Amniotic epithelial cell (primary cell): ENCODE measurements at regions not wholly inside any gene's neighbourhood (a gene's known extent, or its start where the extent isn't known, plus 50 kb on each side); places are given as distances from the start of the nearest gene placed in this dataset.
"Not testable (repeated sequence)": the region's sequence is repeated elsewhere in the genome, so short reads cannot be mapped to it uniquely, and the experiment has no call there.

Experiments
- DNase-seq: peaks from one replicate; pipeline ENCODE4 v3.0.0-alpha.2; 2010; ENCODE audit warnings: low read depth

DNA sequence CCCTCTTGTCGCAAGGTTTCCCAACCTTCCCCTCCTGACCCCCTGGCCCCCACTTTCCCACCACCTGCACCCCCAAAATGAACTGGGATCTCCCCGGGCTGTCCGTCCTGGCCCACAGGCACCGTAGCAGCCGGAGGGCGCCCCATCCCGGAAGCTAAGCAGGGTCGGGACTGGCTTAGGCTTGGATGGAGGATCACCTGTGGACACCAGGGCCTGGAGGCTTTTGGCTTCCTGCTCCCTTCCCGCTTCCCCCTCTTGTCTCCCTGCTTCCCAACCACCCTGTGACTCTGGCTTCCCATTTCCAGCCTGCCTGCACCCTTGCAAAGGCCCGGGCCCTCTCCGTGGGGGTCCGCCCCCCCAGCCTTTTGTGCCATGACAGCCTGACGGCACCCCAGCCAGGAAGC lies 2291.3 kb downstream of the TP53TG3F start:
- DNase-seq, result no peak

- no peak for DNase-seq
These were observed 2292.0 kb downstream of the TP53TG3F start for GRCh38 chr16:35751191-35751941.

- no peak for DNase-seq
These were observed 2292.8 kb downstream of the TP53TG3F start for GRCh38 chr16:35752012-35752772.

- DNase-seq, result no peak
These were observed 2293.6 kb downstream of the TP53TG3F start for GRCh38 chr16:35752773-35753558.

GRCh38 chr16:35753559-35754390 lies 2294.4 kb downstream of the TP53TG3F start:
- DNase-seq, result no peak

DNA sequence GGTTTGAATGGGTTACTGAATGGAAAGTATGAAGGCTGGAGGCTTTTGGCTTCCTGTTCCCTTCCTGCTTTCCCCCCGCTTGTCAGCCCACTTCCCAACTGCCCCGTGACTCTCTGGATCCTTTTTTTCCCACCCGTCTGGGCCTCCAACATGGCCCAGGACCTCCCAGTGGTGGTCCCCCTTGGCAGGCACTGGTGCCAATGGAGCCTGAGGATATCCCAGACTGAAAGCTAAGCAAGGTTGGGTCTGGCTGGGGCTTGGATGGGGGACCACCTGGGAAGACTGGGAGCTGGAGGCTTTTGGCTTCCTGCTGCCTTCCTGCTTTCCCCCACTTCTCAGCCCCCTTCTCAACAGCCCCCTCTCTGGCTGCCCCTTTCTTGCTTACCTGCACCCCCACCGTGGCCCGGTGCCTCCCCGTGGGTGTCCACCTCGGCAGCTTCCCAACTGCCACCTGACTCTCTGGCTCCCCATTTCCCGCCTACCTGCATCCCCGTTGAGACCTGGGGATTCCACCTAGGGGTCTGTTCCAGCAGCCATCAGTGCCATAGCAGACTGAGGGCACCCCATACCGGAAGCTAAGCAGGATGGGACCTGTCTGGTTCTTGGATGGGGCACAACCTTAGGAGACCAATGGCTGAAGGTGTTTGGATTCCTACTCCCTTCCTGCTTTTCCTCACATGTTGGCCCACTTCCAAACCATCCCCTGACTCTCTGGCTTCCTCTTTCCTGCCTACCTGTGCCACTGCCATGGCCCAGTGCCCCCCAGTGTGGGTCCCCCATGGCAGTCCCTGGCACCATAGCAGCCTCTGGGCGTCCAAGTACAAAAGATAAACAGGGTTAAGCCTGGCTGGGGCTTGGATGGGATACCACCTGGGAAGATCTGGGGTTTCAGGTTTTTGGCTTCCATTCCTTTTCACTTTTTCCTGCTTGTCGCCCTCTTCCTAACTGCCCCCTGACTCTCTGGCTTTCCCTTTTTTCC lies 2295.3 kb downstream of the TP53TG3F start:
- no peak for DNase-seq

DNA sequence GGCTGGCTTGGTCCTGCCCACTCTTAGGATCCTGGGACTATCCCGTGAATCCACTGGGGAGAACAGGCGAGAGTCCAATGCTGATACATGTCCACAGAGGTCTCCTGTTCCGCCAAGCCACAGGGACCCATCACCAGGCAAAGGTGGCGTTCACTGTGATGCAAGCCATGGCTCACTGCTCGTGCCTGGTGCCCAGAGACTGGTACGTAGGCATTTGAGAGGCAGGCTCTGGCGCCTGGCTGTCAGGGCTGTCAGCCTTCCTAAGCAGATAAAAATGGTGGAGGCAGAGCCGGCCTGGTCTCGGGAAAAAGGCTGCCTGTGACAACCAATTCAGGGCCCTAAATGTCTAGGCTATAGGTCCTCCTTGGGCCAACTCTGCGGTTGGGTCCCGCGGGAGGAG lies 2329.0 kb downstream of the TP53TG3F start:
- DNase-seq, result no peak

- no peak for DNase-seq
These were observed 2333.3 kb downstream of the TP53TG3F start for GRCh38 chr16:35792516-35793285.

DNA sequence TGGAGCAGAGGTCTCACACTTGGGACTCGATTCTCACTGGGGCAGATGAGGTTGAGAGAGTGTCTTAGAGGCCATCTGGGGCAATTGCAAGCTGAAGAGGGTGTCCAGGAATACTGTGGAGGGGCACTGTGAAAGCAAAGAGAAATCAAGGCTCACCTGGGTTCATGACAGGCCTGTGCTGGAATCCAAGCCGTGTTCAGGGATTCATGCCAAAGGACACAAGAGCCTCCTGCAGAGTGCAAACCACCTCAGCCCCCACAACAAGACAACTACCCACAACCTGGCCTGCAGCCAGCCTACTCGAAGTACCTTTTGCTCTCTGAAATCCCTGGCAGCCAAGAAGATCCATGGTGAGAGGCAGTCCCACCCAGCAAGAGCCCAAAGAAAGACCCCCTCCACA lies 2334.2 kb downstream of the TP53TG3F start:
- DNase-seq, result no peak

DNA sequence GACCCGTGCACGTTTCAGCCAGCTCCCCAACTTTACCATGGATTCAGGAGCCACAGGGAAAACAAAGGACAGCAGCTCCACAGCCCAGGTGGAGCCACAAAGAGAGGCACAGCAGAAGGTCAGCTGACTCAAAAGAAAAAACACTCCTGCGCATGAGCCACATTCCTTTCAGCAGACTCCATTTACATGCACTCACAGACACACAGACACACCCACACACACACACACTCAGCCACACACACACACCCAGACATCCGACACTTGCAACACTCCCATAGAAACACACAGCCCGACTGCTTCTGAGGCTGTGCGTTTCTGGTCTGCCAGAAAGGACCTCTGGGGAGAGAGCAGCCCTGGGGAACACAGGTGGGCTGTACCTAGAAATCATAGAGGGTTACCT lies 2335.5 kb downstream of the TP53TG3F start:
- DNase-seq, result no peak

DNA sequence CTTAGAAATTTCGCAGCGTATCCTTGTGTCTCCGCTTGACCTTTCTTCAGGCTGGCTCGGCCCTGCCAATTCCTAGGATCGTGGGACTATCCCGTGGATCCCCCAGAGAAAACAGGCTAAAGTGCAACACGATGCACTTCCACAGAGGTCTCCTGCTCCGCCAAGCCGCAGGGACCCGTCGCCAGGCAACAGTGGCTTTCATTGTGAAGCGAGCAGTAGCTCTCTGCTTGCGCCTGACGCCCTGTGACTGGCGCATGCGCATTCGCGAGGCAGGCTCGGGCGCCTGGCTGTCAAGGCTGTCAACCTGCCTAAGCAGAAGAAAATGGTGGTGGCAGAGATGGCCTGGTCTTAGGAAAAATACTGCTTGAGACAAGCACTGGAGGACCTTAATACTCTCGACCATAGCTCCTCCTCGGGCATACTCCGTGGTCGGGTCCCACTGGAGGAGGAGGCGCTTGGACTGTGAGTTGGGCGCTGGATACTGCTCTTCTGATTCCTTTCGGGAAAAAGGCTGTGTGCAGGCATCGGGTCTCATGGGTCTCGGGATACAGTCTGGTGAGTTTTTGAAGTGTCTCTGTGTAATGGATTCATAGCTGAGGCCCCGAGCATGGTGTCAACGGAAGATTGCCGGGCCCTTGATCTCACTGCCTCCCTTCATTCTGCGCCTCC lies 2336.1 kb downstream of the TP53TG3F start:
- DNase-seq, result no peak

- DNase-seq, result no peak
These were observed 2338.4 kb downstream of the TP53TG3F start for GRCh38 chr16:35797811-35798210.

DNA sequence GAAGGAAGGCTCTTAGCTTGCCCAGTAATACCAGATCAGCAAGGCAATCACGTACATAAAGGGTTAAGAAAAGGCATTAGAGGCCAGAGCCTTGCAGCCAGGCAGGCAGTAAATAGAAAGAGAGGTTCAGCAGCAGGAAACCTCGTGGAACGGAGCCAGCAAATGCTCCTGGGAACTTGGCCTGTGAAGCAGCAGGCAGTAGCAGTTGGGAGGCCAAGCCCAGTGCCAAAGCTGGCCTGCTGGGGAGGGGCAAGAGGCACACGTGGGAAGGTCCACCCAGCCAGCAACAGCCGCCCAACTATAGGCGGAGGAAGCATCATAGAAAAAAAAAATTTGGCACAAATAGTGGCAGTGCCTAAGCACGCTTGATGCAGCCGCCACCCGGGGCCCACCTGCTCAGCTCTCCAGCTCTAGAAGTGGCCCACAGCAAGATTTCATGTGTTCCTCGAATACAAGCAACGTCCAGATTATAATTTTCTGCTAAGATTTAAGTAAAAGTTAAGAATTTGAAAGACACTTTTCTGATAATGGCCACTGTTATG lies 2339.5 kb downstream of the TP53TG3F start:
- DNase-seq, result no peak

GRCh38 chr16:35804465-35804864 lies 2345.1 kb downstream of the TP53TG3F start:
- not testable (repeated sequence) for DNase-seq

DNA sequence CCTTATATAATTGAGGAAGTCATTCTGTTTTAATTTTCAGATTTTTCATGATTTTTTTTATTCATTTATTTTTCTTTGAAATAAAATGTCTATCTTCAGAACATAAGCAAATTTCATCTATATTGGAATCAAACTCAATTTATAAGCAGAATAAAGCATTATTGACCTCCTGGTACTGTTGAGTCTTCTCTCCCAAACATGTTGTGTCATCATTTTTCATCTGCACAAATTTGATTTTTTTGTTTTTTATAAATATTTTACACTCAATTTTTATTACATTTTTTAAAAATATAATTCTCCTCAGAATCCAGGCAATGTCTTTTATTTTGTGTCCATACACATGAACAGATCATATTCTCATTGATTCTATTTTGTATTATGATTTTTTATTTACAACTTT lies 2363.9 kb downstream of the TP53TG3F start:
- no peak for DNase-seq

DNA sequence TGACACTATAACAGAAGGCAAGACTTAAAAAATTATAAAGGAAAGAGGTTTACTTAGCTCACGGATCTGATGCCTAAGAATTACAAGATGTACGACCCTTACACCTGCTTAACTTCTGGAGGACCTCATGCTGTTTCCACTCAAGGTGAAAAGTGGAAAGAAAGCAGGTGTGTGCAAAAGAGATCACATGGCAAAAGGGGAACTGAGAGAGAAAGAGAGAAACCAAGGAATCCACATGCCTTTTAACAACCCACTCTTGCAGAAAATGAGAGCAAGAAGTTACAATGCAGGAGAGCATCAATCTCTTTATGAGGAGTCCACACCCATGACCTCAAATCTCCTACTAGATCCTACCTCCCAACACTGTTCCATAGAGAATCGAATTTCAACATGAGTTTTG lies 2382.2 kb downstream of the TP53TG3F start:
- DNase-seq, result no peak

DNA sequence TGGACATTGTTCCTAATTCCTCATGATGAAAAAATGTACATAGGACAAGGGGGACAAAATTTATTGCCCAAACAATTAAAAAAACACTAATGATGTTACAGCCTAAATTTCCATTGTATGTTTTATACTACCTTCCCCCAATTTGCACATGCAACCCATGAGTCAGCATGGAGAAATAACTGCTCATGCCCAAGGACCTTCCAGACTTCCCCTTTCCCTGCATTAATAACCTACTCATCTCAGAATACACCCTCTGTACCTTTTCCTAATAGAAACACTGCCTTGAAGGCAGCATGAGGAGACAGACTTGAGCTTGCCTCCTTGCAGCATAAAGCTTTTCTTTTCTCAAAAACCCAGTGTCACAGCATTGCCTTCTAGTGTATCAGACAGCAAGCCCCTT lies 2402.8 kb downstream of the TP53TG3F start:
- no peak for DNase-seq

GRCh38 chr16:35868630-35869029 lies 2409.2 kb downstream of the TP53TG3F start:
- DNase-seq, result no peak

DNA sequence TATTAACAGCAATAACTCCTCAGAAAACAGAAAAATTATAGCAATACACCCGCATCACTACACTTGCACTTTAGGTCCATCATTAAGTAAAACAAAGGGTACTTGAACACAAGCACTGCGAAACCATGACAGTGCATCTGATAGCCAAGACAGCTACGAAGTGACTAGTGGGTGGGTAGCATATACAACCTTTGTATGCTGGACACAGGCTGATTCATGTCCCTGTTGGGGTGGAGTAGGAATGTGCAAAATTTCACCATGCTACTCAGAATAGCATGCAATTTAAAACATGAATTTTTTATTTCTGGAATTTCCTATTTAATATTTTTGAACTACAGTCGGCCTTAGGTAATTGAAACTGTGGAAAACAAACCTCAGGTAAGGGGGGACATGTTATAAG lies 2414.1 kb downstream of the TP53TG3F start:
- no peak for DNase-seq
